Spleen (tissue), 7 donors: ENCODE measurements at regions not wholly inside any gene's neighbourhood (a gene's known extent, or its start where the extent isn't known, plus 50 kb on each side); places are given as distances from the start of the nearest gene placed in this dataset.

Source experiments
- CTCF ChIP-seq, 11 experiments: fragments of 200-600 bp in 7 of 11; fragments of 450-650 bp in 4 of 11; sonication (generic) in 4 of 11; IDR thresholded peaks in 8 of 11; conservative IDR thresholded peaks in 3 of 11; 1 replicate in 7 of 11; 2 replicates in 4 of 11; pipeline versions ENCODE4 v1.4.0 to v1.8.0; 2016 to 2021; ENCODE audit warnings: antibody characterized with exemption in 11 of 11, inconsistent platforms in 4 of 11, mild to moderate bottlenecking in 1 of 11
- POLR2AphosphoS5 ChIP-seq, 3 donors: sonication (generic); formaldehyde crosslinking; IDR thresholded peaks; one replicate each; pipeline ENCODE4 v1.5.1; 2017; ENCODE audit warnings: antibody characterized with exemption in 3 of 3
- donor health status: DM: no; HTN: no; CAD: no; lungs with moderate emphysema.
- donor health status: DM: no; HTN: no; CAD: no.
- donor health status: DM: no; HTN: no; CAD: no.

GRCh38 chr18:71899707-71900472 lies 644.3 kb downstream of the CBLN2 start:
- TF ChIP-seq CTCF (IDR thresholded peaks at IDR 0.05 in 8 of 11, conservative IDR thresholded peaks at IDR 0.05 in 3 of 11) = no peak
- no peak for TF ChIP-seq POLR2AphosphoS5 (IDR thresholded peaks at IDR 0.05)
